Head of caudate nucleus (tissue), 42 donors: ENCODE measurements at regions not wholly inside any gene's neighbourhood (a gene's known extent, or its start where the extent isn't known, plus 50 kb on each side); places are given as distances from the start of the nearest gene placed in this dataset.

Experiments
- DNase-seq, 42 donors: peaks; one replicate each; pipeline versions ENCODE4 v3.0.0 to v3.0.0-alpha.2; 2020 to 2021; ENCODE audit warnings: mixed read lengths in 7 of 42
- intact Hi-C: fragments of 100-400 bp; cut with DNase I; formaldehyde crosslinking; loops from one replicate; pipeline ENCODE4 v1.15.0; 2022

DNA sequence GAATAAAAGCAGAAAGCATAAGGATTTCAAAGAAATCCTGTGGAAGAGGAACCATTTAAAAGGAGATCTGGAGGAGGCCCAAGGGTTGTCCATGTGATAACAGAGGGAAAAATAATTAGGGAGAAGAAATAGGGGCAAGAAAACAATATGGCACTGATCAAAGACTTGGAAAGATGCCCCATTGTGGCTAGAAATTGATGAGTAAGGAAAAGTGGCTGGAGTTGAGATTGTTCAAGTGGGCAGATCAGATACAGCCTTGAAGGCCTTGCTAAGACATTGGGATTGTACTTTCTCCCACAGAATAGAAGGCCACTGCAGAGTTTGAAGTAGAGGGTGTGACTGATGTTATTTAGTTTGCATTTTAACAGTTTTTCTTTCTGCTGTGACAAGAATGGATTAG lies 213.3 kb downstream of the CBLN4 start:
- intact Hi-C loops, result no loop called here
- DNase-seq, result no peak

DNA sequence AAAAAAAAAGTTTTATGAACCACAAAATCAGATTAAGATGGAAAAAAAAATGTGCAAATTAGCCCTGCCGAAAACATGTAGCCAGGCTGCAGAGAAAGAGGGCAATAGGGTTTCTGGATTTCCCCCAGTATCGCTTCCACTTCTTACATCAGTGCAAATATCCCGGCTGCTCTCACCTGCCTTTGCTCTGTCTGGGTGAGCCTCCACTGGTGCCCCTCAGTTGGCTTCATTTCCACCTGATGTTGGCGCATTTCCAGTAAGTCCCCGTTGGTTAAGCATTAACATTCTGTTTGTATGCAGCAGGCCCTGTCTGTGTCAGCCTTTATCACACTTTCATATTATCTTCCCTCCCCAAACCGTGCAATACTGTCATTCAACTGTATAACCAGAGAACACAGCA lies 215.1 kb downstream of the CBLN4 start:
- intact Hi-C loops, result no loop called here
- DNase-seq, result no peak

DNA sequence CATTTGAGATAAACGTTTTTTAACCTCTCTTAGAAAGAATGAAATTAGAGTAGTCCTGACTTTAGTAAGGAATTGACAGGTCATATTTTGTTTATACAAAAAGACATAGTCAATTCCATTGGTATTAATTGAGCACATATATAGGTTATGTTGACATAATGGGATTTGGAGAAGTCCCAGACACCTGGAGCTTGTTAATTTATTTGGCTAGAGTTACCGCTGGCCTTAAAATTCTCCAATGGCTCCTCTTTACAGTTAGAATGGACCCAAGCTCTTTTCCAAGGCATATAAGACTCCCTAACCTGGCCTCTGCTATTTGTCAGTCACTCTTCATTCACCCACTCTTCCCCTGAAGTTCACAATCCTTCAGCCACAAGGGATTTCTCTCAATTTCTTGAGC lies 221.3 kb downstream of the CBLN4 start:
- intact Hi-C loops, result no loop called here
- DNase-seq, result no peak

DNA sequence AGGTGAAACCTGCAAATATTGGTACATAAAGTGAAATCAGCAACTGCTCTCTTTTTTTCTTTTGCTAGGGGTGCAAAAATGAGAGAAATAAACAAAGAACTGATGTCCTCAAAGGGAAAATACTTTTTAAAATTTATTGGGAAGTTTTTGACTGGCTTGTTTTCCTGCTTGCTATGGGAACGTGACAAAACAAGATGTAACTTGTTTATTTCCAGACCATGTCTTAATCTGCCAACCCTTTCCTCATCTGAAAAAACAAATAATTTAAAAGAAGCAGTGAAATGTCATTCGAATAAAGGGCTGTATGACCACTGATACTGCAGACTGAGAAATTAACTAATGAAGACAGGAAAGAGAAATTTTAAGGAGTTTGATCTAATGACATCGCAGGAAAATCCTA lies 221.9 kb downstream of the CBLN4 start:
- intact Hi-C loops, result no loop called here
- no peak for DNase-seq

DNA sequence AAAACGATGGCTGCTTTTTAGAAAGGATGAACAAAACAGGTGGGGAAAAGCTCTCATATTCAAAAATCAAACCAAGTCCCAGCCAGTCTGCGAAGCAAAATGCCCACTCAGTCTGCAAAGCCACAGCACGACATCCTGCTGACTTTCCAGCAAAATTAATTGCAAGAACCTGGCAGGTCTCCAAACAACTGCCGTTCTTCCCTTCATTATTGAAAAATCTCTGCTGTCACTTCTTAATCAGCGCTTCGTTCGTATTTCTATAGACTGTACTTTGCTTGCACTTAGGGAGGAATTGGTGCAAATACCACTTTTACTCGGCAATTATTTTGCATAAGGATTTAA lies 222.4 kb downstream of the CBLN4 start:
- DNase-seq, result no peak

DNA sequence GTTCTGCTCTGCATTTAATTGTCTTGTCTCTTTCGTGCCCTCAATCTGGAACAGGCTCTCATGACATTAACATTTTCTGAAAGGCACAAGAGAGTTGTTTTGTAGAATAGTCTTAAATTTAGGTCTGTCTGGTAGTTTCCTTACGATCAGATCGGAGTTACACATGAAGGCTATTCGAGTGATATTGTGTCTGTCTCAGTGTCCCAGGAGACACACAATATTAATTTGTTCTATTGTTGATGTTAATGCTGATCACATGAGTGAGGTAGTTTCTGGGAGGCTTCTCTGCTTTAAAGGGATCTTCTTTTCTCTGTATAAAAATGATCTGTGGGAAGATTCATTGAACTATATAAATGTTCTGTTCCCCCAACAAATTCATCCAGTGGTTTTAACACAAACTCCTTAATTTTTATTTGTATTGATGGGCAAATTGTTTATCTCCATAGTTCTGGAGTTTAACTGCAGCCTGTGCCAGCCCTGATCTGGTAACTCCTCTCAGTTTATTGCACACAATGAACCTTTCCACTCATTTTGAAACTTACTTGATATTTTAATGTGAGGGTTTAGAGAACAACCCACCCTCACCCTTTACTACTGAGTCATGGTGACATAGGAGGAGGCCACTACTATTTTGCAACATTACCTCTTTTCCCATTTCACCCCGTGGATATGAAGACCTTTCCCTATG lies 223.0 kb downstream of the CBLN4 start:
- DNase-seq, result no peak
- intact Hi-C loops, result no loop called here

More for the DNA sequence above, 222.4 kb downstream of the CBLN4 start:
- intact Hi-C loops, result no loop called here

DNA sequence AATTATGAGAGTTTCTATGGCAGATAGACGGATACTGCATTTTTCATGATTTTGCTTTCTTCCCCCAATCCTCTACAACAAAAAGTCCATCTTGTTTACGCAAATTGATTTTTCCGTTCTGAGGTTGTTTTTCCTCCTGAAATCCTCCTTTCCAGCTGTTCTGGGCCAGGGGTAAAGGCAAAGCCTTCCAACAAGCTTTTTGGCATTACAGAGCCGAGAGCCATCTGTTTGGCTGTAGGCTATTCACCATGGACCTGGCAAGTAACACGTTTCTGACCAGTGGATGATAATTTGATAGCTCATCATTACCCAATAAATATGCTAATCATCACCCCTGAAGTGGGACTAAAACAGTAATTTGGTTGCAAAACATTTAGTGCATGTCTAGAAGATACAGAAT lies 226.5 kb downstream of the CBLN4 start:
- DNase-seq, result no peak
- intact Hi-C loops, result no loop called here

DNA sequence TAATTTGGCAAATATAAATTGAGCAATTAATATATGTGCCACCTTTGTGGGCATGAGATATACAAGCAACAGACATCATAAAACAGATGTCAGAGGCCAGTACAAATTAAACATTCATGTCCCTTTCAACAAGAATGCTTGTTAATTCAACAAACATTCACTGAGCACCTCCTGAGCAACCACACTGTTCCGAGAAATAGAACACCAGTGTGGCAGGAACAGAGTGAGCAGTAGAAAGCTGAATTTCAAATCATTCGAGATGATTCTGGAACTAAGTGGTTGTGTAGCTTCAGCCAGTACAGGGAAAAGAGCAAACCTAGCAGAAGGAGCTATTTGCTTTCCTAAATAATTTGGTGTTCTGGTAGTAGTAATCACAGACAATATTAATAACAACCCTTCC lies 227.7 kb downstream of the CBLN4 start:
- intact Hi-C loops, result no loop called here

DNA sequence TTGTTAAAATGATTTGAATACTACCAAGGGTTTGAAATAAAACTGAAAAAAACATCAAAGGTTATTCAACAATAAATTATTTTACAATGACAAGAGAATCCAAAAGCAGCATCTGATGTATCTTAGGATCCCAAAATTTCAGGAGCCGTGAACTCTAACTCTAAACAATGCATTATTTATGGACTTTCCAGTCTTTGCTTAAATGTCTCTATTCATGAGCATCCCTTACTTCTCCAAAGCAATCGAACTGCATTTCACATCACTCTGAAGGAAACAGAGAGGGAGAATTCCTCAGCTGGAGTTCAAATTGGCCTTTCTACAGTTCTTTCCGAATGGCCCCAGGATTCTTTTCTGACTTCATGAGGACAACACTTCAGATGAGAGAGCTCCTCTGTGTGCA lies 229.1 kb downstream of the CBLN4 start:
- no peak for DNase-seq
- intact Hi-C loops, result no loop called here

More for the DNA sequence above, 227.7 kb downstream of the CBLN4 start:
- no peak for DNase-seq

DNA sequence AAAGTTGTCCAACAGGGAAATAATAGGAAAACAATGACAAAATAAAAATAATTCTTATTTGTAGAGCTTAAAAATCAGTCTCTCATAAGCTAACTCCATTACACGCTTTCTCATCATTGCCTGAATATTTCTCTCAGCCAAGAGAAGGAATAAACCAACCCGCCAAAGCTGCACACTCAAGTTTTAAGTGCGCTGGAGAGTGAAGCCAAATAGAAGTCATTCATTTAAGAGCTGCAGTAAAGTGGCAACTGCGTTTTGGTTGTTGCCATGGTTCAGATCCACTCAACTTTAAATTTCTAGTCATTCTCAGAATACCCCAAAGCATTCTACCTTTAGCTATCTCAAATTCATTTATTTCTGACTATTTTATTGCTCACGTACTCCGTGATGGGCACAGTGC lies 230.7 kb downstream of the CBLN4 start:
- no peak for DNase-seq
- intact Hi-C loops, result no loop called here

DNA sequence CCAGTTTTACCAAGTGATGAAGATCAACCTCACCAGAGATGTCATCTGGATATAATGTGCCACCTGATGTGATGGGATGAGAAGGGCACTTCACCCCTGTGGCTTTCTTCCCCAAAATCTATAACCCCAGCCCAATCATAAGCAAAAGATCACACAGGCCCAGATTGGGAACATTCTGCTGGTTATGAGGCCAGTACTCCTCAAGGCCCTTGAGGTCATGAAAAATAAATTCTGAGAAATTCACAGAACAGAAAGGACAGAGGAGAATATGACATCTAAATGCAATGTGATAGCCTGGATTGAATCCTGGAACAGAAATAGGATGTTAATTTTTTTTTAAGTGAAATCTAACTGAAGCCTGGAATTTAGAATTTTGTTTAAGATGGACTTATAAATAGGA lies 243.5 kb downstream of the CBLN4 start:
- DNase-seq, result no peak
- intact Hi-C loops, result no loop called here

DNA sequence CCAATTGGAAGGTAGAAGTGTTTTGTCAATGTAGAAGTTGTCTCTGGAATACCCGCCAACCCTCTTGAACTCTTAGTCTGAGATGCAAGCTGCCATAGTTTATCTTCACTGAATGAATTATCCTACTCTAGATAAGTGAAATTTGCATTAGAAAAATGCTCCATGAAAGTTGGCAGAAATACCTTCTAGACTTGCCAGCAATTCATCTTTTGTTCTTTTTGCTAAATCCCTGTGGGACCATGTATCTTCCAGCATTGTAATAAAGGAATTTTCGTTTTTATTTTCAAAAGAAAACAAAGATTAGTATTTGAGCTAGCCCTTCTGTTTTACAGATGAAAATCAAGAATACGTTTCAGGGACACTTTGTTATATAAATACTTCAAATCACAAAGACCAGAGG lies 244.2 kb downstream of the CBLN4 start:
- intact Hi-C loops, result no loop called here
- no peak for DNase-seq

DNA sequence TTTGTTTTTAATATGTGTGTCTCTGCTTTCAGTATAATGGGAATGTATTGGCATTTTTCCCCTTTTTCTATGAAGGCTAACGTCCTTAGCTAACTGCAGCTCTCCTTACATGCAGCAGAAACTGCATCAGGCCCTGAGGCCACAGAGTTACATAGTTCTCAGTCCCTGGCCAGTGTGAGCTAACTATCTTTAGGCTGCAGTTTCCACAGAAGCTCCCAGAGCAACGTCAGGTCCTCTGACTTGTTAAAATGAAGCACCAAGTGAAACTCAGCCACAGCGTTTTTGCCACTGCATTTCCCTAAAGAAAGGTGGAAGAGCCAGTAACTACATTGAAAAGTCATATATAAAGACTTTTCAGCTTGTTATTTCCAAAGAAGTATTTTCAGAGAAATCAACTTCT lies 244.7 kb downstream of the CBLN4 start:
- DNase-seq, result no peak
- intact Hi-C loops, result no loop called here

DNA sequence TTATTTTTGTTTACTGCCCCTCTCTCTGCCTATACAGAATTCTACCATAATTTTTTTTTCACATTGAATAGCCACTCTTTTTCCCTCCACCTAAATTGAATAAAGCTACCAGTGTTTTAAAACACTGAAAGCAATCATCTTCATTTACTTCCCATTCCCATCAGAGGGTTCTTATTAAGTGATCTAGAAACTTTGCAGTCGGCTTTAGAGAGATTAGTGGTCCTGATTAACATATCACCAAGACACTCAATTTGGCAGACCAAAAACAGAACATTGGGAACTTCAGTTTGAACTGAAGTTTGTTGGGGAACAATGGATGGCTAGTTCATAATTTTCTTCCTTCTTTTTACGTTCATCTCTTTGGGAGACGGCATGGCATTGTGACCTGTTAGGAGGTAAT lies 249.5 kb downstream of the CBLN4 start:
- DNase-seq, result no peak
- intact Hi-C loops, result no loop called here

DNA sequence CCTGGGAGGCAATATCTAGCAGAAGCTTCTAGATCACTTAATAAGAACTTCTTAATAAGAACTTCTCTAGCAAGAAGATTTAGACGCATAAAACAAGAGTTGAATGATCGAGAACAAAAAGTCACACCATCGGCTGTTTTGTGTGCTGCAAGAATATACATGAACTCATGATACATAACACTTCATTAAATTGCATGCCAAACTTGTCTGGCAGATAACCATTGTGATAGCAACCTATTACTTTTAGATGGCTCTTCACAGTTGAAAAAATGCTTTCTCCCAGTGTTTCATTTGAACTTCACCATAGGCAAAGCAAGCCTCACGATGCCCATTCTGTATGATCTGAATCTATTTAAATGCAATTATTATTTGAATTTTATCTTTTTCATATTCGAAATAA lies 249.9 kb downstream of the CBLN4 start:
- DNase-seq, result no peak
- intact Hi-C loops, result no loop called here

DNA sequence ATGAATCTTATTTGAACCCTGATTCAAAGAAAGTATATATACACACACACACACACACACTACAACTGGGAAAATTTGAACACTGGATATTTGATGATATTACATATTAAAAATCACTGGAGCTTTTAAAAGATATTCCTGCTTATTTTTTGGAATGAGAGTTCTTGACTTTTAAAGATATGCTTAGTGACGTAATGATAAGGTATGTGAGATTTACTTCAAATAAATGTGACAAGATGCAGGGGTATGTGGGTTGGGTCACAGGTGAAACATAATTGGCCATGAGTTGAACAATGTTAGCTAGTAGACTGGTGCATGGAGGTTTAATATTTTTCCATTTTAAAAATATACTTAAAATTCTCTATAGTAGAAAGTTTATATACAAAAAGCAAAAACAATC lies 258.6 kb downstream of the CBLN4 start:
- intact Hi-C loops, result no loop called here

DNA sequence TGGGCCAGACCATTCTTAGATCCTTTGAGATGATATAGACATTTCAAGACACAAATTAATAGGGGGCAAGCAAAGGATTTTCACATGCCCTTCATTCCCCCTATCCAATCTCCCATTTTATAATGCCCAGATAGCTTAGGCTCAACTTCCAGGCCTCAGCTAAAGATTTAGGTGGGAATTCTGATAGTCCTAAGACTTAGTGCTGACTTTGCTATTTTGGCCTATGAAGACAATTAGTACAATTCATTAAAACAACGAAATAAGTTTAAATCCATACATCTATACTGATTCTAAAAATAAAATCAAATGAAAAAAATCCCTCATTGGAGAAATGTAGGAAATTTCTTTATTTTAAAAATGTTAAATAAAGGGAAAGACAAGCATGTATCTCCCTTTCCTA lies 259.5 kb downstream of the CBLN4 start:
- no peak for DNase-seq
- intact Hi-C loops, result no loop called here

More for the DNA sequence above, 258.6 kb downstream of the CBLN4 start:
- no peak for DNase-seq

DNA sequence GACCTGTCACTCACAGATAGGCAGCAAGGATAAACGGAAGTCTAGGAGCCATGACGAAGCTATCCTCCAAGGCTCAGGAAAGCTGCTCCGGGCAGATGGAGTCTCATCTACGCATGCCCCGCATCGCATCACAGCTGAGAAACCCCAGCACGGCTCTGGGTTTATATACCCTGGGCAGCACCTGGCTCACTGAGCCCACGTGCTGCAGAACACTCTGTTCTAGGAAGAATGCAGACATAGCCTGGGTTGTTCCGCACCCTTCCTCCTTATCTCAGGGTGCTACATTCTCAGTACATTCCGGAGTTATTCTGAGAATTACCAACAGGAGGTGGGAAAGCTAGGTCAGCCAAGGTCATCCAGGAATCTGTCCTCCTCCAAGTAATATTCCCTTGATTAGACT lies 260.4 kb downstream of the CBLN4 start:
- intact Hi-C loops, result no loop called here
- DNase-seq, result no peak

DNA sequence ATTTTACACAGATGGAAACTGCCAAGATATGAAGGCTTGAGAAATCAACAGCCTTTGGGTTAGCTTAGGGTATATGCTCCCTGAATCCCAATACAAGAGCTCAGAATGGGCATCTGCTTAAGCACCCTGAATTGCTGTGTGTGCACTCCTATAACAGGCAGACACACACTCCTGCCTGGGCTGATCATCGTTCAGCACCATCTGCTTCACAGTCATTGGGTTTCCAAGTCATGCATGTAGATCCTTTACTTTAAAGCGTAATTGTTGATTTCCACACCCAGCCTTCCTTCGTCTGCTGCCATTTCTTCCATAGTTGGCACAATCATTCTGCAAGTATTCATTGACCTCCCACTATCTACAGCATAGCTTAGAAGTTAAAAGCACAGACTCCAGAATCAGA lies 263.5 kb downstream of the CBLN4 start:
- intact Hi-C loops, result no loop called here
- DNase-seq, result no peak

DNA sequence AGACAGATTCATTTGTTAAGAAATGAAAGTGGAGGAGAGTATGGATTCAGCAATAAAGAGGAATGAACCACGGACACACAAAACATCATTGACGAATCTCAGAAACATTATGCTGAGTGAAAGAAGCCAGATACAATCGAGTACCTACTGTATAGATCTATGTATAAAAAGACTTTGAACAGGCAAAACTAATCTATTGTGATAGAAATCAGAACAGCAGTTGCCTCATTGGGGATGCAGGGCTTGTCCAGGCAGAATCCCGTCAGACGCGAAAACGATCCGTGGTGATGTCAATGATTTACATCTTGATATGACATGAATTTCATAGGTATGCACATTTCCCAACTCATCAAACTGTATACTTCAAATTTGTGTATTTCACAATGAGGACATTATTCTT lies 265.2 kb downstream of the CBLN4 start:
- intact Hi-C loops, result no loop called here
- DNase-seq, result no peak

DNA sequence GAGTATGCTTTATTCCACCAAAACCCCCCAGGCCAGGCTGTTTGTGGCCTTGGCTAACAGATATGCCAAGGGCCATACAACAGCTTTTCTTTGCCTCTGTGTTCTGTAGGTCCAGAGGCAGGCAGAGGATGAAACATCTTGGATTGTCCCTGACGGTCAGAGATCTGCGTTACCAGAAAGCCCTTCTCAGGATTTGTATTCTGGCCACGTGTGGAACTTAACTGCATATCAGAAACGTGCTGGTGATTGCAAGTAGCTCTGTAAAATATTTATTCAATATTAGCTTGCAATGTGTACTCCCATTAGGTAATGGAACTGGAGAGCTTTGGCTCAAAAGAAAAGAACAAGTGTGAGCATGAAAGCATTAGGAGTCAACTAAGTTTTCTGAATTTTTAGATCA lies 275.0 kb downstream of the CBLN4 start:
- intact Hi-C loops, result no loop called here
- no peak for DNase-seq

DNA sequence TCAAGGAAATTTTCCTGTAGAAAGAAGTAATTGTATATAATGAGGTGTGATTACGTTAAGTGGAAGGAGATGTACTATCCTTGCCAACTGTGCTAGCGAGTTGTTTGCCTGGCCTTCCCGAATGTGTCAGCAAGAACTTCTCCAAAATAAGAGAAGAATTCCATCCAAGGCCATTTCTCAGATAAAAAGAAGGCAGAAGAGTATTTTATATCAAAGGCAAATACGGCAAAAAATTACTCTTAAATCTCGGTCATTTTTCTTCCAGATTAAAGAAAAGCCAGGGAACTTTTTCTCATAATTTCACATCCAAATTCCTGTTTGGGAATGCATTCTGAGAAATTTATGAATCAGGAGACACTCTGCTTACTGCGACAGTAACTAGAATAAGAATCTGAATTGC lies 290.6 kb downstream of the CBLN4 start:
- intact Hi-C loops, result no loop called here

More for the DNA sequence above, 290.6 kb downstream of the CBLN4 start:
- no peak for DNase-seq
